Suprapubic skin (tissue), 4 donors: ENCODE measurements at regions not wholly inside any gene's neighbourhood (a gene's known extent, or its start where the extent isn't known, plus 50 kb on each side); places are given as distances from the start of the nearest gene placed in this dataset.

Experiments used
- EP300 ChIP-seq: sonication (generic); formaldehyde crosslinking; IDR thresholded peaks from one replicate; pipeline ENCODE4 v1.6.1; 2017; ENCODE audit warnings: antibody characterized with exemption
- POLR2A ChIP-seq, 2 donors: fragments of 450-650 bp; IDR thresholded peaks; one replicate each; pipeline ENCODE4 v1.6.1; 2017; ENCODE audit warnings: antibody characterized with exemption in 2 of 2, mild to moderate bottlenecking in 2 of 2, moderate library complexity in 2 of 2
- POLR2AphosphoS5 ChIP-seq, 3 donors: sonication (generic); formaldehyde crosslinking; IDR thresholded peaks; one replicate each; pipeline ENCODE4 v1.6.1; 2017; ENCODE audit warnings: antibody characterized with exemption in 3 of 3
- TF ChIP-seq, protein P1 (sequence below), 2 donors: fragments of 200-600 bp in 1 of 2; fragments of 450-650 bp in 1 of 2; sonication (generic) in 1 of 2; IDR thresholded peaks; one replicate each; pipeline ENCODE4 v1.5.1; 2016 to 2019; ENCODE audit warnings: antibody characterized with exemption in 2 of 2, mild to moderate bottlenecking in 1 of 2, moderate library complexity in 1 of 2

DNA sequence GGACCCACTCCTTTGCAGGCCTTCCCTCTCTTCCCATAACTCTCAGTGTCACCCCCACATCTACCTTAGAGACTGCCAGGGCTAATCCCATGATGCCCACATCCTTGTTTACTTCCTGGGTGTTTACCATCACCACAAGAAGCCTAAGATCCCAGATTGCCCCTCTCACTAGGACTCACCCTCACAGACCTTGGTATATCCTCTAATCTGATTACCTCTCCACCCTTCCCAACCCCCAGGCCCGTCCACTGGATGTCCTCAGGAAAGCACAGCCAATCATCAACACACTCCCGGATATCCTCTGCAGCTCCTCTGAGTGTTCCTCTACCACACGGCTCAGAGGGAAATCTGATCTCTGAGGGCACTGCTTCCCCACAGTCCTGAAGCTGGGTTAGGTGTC lies 91.0 kb downstream of the FOXD1 start:
- TF ChIP-seq POLR2AphosphoS5 (IDR thresholded peaks at IDR 0.05) (no peak), POLR2A (IDR thresholded peaks at IDR 0.05) (no peak), EP300 (no peak)
- TF ChIP-seq, protein P1, sequence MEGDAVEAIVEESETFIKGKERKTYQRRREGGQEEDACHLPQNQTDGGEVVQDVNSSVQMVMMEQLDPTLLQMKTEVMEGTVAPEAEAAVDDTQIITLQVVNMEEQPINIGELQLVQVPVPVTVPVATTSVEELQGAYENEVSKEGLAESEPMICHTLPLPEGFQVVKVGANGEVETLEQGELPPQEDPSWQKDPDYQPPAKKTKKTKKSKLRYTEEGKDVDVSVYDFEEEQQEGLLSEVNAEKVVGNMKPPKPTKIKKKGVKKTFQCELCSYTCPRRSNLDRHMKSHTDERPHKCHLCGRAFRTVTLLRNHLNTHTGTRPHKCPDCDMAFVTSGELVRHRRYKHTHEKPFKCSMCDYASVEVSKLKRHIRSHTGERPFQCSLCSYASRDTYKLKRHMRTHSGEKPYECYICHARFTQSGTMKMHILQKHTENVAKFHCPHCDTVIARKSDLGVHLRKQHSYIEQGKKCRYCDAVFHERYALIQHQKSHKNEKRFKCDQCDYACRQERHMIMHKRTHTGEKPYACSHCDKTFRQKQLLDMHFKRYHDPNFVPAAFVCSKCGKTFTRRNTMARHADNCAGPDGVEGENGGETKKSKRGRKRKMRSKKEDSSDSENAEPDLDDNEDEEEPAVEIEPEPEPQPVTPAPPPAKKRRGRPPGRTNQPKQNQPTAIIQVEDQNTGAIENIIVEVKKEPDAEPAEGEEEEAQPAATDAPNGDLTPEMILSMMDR (IDR thresholded peaks at IDR 0.05) = no peak
